ENCODE measurements at regions not wholly inside any gene's neighbourhood (a gene's known extent, or its start where the extent isn't known, plus 50 kb on each side); places are given as distances from the start of the nearest gene placed in this dataset.

- no peak for DNase-seq
Observed at GRCh38 chr3:160132226-160132625, 93.0 kb upstream of the C3orf80 start.

- DNase-seq = peak; percentile 27
Observed at GRCh38 chr3:160133757-160134156, 91.5 kb upstream of the C3orf80 start.

- DNase-seq = no peak
Observed at GRCh38 chr3:160134454-160134853, 90.8 kb upstream of the C3orf80 start.

GRCh38 chr3:160134964-160135363 lies 90.3 kb upstream of the C3orf80 start:
- peak; percentile 53 for DNase-seq

- no peak for DNase-seq
Observed at GRCh38 chr3:160135851-160136250, 89.4 kb upstream of the C3orf80 start.

GRCh38 chr3:160136421-160136820 lies 88.8 kb upstream of the C3orf80 start:
- no peak for DNase-seq

GRCh38 chr3:160139291-160139690 lies 85.9 kb upstream of the C3orf80 start:
- no peak for DNase-seq

- peak; percentile 1 for DNase-seq
Observed at GRCh38 chr3:160140756-160141155, 84.5 kb upstream of the C3orf80 start.

- no peak for DNase-seq
Observed at GRCh38 chr3:160141485-160142185, 83.6 kb upstream of the C3orf80 start.

- DNase-seq = no peak
Observed at GRCh38 chr3:160143482-160143881, 81.7 kb upstream of the C3orf80 start.

GRCh38 chr3:160150066-160150465 lies 75.2 kb upstream of the C3orf80 start:
- no peak for DNase-seq

- no peak for DNase-seq
Observed at GRCh38 chr3:160150525-160150924, 74.7 kb upstream of the C3orf80 start.

- DNase-seq = no peak
Observed at GRCh38 chr3:160152638-160153037, 72.6 kb upstream of the C3orf80 start.

- DNase-seq = no peak
Observed at GRCh38 chr3:160154033-160154432, 71.2 kb upstream of the C3orf80 start.

- DNase-seq = no peak
Observed at GRCh38 chr3:160154596-160154995, 70.6 kb upstream of the C3orf80 start.

GRCh38 chr3:160157321-160157720 lies 67.9 kb upstream of the C3orf80 start:
- DNase-seq = no peak

- DNase-seq = no peak
Observed at GRCh38 chr3:160159341-160159740, 65.9 kb upstream of the C3orf80 start.

GRCh38 chr3:160159806-160160205 lies 65.4 kb upstream of the C3orf80 start:
- DNase-seq = no peak

GRCh38 chr3:160161921-160162320 lies 63.3 kb upstream of the C3orf80 start:
- DNase-seq = no peak

GRCh38 chr3:160162440-160162839 lies 62.8 kb upstream of the C3orf80 start:
- no peak for DNase-seq

GRCh38 chr3:160163229-160163878 lies 61.9 kb upstream of the C3orf80 start:
- DNase-seq = peak; percentile 50

- DNase-seq = no peak
Observed at GRCh38 chr3:160168246-160168645, 57.0 kb upstream of the C3orf80 start.

GRCh38 chr3:160169139-160169976 lies 55.9 kb upstream of the C3orf80 start:
- peak; percentile 4 for DNase-seq

All from OCI-M1 (cell line).